ENCODE measurements at regions not wholly inside any gene's neighbourhood (a gene's known extent, or its start where the extent isn't known, plus 50 kb on each side); places are given as distances from the start of the nearest gene placed in this dataset.

- DNase-seq (ENCODE audit: low read depth) = peak; percentile 0
These were observed 516.4 kb upstream of the PCDH11Y start for GRCh38 chrY:4483693-4484092.

Data from HT1080 (cell line).